Astrocyte of the cerebellum (primary cell): ENCODE measurements at regions not wholly inside any gene's neighbourhood (a gene's known extent, or its start where the extent isn't known, plus 50 kb on each side); places are given as distances from the start of the nearest gene placed in this dataset.

Experiments used
- DNase-seq: peaks from one replicate; pipeline ENCODE4 v3.0.0-alpha.2; 2011; ENCODE audit warnings: low read depth
- H3K4me3 ChIP-seq: 2 replicates; pipeline ENCODE4 v1.5.1; 2011; ENCODE audit warnings: mild to moderate bottlenecking, low read depth, low read length, moderate library complexity
- CTCF ChIP-seq: IDR thresholded peaks from 2 replicates; pipeline ENCODE4 v1.5.1; 2012; ENCODE audit warnings: low read length, low read depth, moderate library complexity, mild to moderate bottlenecking; ENCODE audit errors: missing control alignments
- in situ Hi-C: cut with HindIII; loops from 2 replicates; pipeline ENCODE4 v1.10.0; 2017; ENCODE audit warnings: low sequenced_read_pairs

GRCh38 chr9:80399606-80400005 lies 827.8 kb downstream of the TLE4 start:
- no peak overlapping the region for H3K4me3 ChIP-seq
- no peak for TF ChIP-seq CTCF
- DNase-seq: no peak
- in situ Hi-C loops: no loop called here

GRCh38 chr9:80387828-80388227 lies 816.1 kb downstream of the TLE4 start:
- TF ChIP-seq CTCF: no peak
- in situ Hi-C loops: no loop called here

GRCh38 chr9:80385246-80385645 lies 813.5 kb downstream of the TLE4 start:
- TF ChIP-seq CTCF: no peak
- no peak overlapping the region for H3K4me3 ChIP-seq
- in situ Hi-C loops: no loop called here
- no peak for DNase-seq

More at GRCh38 chr9:80387828-80388227, 816.1 kb downstream of the TLE4 start:
- DNase-seq: no peak
- H3K4me3 ChIP-seq: no peak overlapping the region

- H3K4me3 ChIP-seq: no peak overlapping the region
- in situ Hi-C loops: no loop called here
- no peak for TF ChIP-seq CTCF
- DNase-seq: no peak
Measured at GRCh38 chr9:80383331-80383730, 811.6 kb downstream of the TLE4 start.

- H3K4me3 ChIP-seq: no peak overlapping the region
- in situ Hi-C loops: no loop called here
- no peak for DNase-seq
- TF ChIP-seq CTCF: no peak
Measured at GRCh38 chr9:80382211-80382891, 810.6 kb downstream of the TLE4 start.

GRCh38 chr9:80380301-80380700 lies 808.5 kb downstream of the TLE4 start:
- in situ Hi-C loops: no loop called here

More at GRCh38 chr9:80380301-80380700, 808.5 kb downstream of the TLE4 start:
- DNase-seq: no peak
- H3K4me3 ChIP-seq: no peak overlapping the region
- TF ChIP-seq CTCF: no peak
